Epidermal melanocyte (primary cell): ENCODE measurements at regions not wholly inside any gene's neighbourhood (a gene's known extent, or its start where the extent isn't known, plus 50 kb on each side); places are given as distances from the start of the nearest gene placed in this dataset.
"Not testable (repeated sequence)": the region's sequence is repeated elsewhere in the genome, so short reads cannot be mapped to it uniquely, and the experiment has no call there.

Experiments used
- DNase-seq: peaks from one replicate; pipeline ENCODE4 v3.0.0; 2011; ENCODE audit warnings: low spot score; ENCODE audit not compliant: insufficient read length

- no peak for DNase-seq
Measured at GRCh38 chr2:12610314-12610713, 106.4 kb upstream of the TRIB2 start.

GRCh38 chr2:12612168-12612567 lies 104.6 kb upstream of the TRIB2 start:
- DNase-seq, result no peak

- no peak for DNase-seq
Measured at GRCh38 chr2:12612671-12613070, 104.1 kb upstream of the TRIB2 start.

- no peak for DNase-seq
Measured at GRCh38 chr2:12613137-12613835, 103.5 kb upstream of the TRIB2 start.

- no peak for DNase-seq
Measured at GRCh38 chr2:12615509-12615908, 101.2 kb upstream of the TRIB2 start.

- DNase-seq, result no peak
Measured at GRCh38 chr2:12616456-12617156, 100.1 kb upstream of the TRIB2 start.

GRCh38 chr2:12617366-12617765 lies 99.4 kb upstream of the TRIB2 start:
- DNase-seq, result no peak

- no peak for DNase-seq
Measured at GRCh38 chr2:12617853-12618252, 98.9 kb upstream of the TRIB2 start.

- DNase-seq, result no peak
Measured at GRCh38 chr2:12618576-12618975, 98.2 kb upstream of the TRIB2 start.

DNA sequence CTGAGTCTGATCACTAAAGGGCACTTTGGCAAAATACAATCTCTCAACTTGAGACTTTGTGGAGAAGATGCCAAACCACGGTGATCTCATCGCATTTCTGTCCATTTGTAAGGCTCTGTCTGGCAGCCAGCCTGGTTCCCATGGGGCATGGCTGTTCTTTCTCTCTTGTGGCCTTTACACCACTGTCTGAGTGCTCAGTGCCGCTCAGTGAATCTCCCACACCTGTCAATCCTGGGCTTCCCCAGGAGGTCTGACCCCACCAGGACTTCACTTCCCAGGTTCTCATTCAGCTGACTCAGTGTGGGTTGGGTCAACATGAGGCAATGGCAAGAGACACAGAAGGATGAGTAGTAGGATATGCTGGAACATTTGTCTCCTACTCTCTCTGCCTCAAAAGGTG lies 96.8 kb upstream of the TRIB2 start:
- no peak for DNase-seq

DNA sequence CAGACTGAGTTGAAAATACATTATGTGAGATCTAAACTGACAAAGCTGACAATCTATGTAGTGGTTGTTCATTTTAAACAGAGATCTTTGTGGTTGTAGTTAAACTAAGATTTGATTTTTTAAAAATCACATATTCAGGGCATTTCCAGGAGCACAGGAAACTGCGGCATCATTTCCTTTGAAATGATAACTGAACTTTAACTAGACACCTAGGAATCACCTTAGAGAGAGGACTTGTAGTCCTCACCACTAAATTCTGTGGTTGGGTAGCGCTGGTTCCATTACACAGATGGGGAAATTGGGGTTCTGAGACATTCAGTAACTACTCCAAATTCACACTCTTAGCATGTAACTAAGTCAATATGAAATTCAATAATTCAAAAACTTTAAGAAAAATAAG lies 96.0 kb upstream of the TRIB2 start:
- DNase-seq, result no peak

DNA sequence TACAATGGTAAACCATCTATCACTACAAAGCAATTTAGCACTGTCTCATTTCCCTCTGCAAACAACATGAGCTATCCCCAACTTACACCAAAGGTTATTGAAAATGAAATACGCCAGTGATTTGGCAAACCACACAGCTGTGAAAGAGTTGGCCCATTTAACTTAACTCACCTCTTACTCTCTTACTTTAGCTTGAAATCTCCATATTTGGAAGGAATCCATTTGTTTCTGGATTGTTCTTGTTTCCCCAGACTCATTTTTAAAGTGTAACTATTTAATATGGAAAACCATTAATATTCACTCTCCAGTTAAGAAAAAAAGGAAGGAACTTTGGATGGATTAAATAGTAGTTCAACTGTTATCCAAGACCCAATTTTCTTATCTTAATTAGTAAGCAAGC lies 93.7 kb upstream of the TRIB2 start:
- no peak for DNase-seq

GRCh38 chr2:12624384-12624783 lies 92.4 kb upstream of the TRIB2 start:
- DNase-seq, result no peak

DNA sequence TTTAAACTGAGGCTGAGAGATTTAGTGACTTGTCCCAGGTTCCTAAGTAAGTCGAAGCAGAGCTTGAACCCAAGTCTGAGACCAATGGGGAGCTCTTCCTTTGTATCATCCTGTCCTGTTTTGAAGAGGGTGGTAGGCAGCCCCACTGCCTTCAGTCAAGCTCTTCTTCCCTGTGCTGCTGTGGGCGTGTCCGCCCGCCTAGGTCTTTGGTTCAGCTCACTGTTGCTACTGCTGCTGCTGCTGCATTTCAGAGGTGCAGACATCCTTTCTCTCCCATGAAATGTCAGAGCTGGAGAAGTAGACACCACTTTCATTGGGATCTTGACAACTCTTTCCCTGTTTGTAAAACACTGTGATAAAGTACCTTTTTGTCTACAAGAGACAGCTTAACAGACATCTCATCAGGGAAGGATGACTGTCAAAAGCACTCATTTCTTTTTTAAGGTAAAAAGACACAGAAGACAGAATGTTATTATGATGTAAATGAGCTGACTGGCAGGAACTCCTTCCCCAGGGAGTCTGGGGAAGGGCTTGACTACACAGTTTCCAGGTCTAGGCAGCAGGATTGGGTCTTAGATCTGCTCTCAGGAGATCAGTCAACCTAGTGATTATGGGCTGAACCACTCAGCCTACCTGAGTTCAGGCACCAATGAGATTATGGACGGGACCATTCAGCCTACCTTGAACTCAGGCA lies 91.7 kb upstream of the TRIB2 start:
- no peak for DNase-seq

- not testable (repeated sequence) for DNase-seq
Measured at GRCh38 chr2:12628541-12628940, 88.2 kb upstream of the TRIB2 start.

- no peak for DNase-seq
Measured at GRCh38 chr2:12636837-12637581, 79.7 kb upstream of the TRIB2 start.

DNA sequence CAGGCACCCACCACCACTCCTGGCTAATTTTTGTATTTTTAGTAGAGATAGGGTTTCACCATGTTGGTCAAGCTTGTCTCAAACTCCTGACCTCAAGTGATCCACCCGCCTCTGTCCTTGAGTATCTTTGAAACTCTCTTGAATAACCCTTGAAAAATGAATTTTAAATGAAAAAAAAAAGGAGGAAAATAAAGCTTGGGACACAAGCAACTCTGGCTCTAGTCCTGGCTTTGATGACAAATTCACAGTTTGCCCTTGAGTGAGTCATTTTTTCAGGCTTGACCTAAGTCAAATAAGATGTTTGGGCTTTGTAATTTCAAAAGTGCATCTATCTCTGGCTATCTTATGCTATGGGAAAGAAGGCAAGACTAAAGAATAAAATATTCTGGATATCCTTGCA lies 79.0 kb upstream of the TRIB2 start:
- no peak for DNase-seq

DNA sequence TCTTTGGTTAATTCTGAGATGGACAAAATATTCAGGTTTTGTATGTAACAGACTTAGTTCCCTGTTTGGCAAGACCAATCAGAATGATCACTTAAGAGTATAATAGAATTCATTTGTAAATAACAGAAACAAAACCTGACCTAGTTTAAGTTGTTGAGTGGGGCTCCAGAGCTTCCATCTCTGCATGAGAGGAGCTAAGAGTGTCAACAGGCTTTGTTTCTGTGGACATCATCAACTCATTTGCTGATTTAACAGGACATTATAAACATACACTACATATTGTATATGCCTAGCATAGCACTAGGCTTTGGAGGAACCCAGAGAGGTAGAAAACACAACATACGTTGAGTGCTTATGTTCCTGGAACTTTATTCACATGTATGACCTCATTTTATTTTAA lies 75.3 kb upstream of the TRIB2 start:
- no peak for DNase-seq

- no peak for DNase-seq
Measured at GRCh38 chr2:12642332-12642731, 74.4 kb upstream of the TRIB2 start.

DNA sequence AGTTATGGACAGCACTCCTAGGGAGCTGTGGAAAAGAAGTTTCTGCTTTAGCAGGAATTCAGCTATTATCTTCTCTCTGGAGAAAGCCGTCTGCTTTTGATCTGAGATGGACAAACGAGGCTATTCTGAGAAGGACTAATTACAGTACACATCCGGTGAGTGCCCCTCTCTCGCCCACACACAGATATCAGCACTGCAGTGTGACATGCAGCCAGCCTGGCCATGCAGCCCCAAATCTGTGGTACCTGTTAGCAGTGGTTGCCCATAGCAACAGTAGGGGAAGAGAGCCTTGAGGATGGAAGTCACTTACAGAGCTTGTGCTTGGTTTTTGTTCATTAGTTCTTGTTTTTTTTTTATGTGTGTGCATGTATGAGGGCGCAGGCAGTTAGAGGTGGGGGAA lies 73.9 kb upstream of the TRIB2 start:
- DNase-seq, result no peak

- DNase-seq, result no peak
Measured at GRCh38 chr2:12649602-12650400, 66.9 kb upstream of the TRIB2 start.
